ENCODE measurements at regions not wholly inside any gene's neighbourhood (a gene's known extent, or its start where the extent isn't known, plus 50 kb on each side); places are given as distances from the start of the nearest gene placed in this dataset.

DNA sequence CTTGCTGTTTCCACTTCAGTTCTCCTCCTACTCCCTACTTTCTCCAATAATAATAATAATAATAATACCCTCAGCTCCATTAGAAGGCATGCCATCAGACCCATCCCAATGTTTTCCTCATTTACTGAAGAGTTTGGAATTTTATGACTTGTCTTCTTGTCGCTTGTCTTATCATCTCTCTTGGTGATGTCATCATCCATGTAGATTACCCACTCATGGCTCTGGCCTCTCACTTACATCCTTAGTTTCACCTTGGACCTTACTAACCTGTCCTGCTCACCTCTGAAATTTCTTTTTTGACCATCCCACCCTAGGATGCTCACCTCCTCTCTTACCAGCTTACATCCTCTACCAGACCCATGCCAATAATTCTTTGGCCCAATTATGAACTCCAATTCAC is 329.3 kb downstream of the ACTL7B start:
- Histone ChIP-seq H3K27ac (ENCODE audit: low read depth, low read length) (no peak overlapping the region), H3K4me2 (ENCODE audit: low read length) (no peak overlapping the region), H3K79me2 (ENCODE audit: control insufficient read depth, low read length) (no peaks in the 10 kb centered on the region), H3K4me3 (ENCODE audit: low read length) (no peak overlapping the region), H3K9me3 (ENCODE audit: control insufficient read depth, insufficient read depth, low read length) (no peaks in the 10 kb centered on the region), H3F3A (ENCODE audit: control insufficient read depth, insufficient read depth) (no peaks in the 10 kb centered on the region), H3K4me1 (ENCODE audit: control insufficient read depth, low read length) (no peaks in the 10 kb centered on the region), H3K9me2 (replicated peaks; ENCODE audit: control insufficient read depth, low read length) (no peaks in the 10 kb centered on the region), H3K36me3 (ENCODE audit: control insufficient read depth, low read length) (no peaks in the 10 kb centered on the region), H3K27me3 (ENCODE audit: control insufficient read depth, low read length) (no peaks in the 10 kb centered on the region), H4K20me1 (ENCODE audit: control insufficient read depth, insufficient read depth, low read depth, low read length) (no peaks in the 10 kb centered on the region)
- TF ChIP-seq, protein P1, sequence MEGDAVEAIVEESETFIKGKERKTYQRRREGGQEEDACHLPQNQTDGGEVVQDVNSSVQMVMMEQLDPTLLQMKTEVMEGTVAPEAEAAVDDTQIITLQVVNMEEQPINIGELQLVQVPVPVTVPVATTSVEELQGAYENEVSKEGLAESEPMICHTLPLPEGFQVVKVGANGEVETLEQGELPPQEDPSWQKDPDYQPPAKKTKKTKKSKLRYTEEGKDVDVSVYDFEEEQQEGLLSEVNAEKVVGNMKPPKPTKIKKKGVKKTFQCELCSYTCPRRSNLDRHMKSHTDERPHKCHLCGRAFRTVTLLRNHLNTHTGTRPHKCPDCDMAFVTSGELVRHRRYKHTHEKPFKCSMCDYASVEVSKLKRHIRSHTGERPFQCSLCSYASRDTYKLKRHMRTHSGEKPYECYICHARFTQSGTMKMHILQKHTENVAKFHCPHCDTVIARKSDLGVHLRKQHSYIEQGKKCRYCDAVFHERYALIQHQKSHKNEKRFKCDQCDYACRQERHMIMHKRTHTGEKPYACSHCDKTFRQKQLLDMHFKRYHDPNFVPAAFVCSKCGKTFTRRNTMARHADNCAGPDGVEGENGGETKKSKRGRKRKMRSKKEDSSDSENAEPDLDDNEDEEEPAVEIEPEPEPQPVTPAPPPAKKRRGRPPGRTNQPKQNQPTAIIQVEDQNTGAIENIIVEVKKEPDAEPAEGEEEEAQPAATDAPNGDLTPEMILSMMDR (IDR thresholded peaks at IDR 0.05; ENCODE audit: low read depth, low read length, poor library complexity, severe bottlenecking) = no peak
- TF ChIP-seq EZH2phosphoT487 (IDR thresholded peaks at IDR 0.05; ENCODE audit: borderline replicate concordance, low read length) = no peak

DNA sequence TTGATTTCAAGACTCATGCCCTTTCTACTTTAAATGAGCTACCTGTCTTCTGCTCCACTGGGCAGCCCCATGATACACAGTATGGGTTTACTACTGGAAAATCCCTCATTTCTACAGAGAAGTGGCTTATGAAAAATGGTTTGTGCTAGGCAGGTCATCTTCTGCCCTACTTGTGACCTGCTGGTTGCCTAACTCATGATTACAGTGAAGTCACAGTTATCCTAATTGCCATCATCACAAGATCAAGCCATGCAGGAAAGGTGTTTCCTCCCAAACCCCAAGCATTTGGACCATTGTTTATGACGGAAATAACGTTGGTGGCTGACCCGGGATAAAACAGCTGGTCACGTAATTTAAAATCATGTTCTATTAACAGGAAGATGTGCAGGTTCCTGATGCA is 330.6 kb downstream of the ACTL7B start:
- H3K27me3 ChIP-seq (ENCODE audit: control insufficient read depth, low read length) = no peaks in the 10 kb centered on the region
- no peaks in the 10 kb centered on the region for H3K9me3 ChIP-seq (ENCODE audit: control insufficient read depth, insufficient read depth, low read length)
- no peak overlapping the region for H3K27ac ChIP-seq (ENCODE audit: low read depth, low read length)
- H3K4me2 ChIP-seq (ENCODE audit: low read length) = no peak overlapping the region
- H3K4me3 ChIP-seq (ENCODE audit: low read length) = no peak overlapping the region
- no peaks in the 10 kb centered on the region for H3K4me1 ChIP-seq (ENCODE audit: control insufficient read depth, low read length)
- H3K79me2 ChIP-seq (ENCODE audit: control insufficient read depth, low read length) = no peaks in the 10 kb centered on the region
- H3K9me2 ChIP-seq (replicated peaks; ENCODE audit: control insufficient read depth, low read length) = no peaks in the 10 kb centered on the region
- H3K36me3 ChIP-seq (ENCODE audit: control insufficient read depth, low read length) = no peaks in the 10 kb centered on the region
- H3F3A ChIP-seq (ENCODE audit: control insufficient read depth, insufficient read depth) = no peaks in the 10 kb centered on the region
- H4K20me1 ChIP-seq (ENCODE audit: control insufficient read depth, insufficient read depth, low read depth, low read length) = no peaks in the 10 kb centered on the region
- TF ChIP-seq, protein P1 (IDR thresholded peaks at IDR 0.05; ENCODE audit: low read depth, low read length, poor library complexity, severe bottlenecking) = no peak
- TF ChIP-seq EZH2phosphoT487 (IDR thresholded peaks at IDR 0.05; ENCODE audit: borderline replicate concordance, low read length) = no peak

DNA sequence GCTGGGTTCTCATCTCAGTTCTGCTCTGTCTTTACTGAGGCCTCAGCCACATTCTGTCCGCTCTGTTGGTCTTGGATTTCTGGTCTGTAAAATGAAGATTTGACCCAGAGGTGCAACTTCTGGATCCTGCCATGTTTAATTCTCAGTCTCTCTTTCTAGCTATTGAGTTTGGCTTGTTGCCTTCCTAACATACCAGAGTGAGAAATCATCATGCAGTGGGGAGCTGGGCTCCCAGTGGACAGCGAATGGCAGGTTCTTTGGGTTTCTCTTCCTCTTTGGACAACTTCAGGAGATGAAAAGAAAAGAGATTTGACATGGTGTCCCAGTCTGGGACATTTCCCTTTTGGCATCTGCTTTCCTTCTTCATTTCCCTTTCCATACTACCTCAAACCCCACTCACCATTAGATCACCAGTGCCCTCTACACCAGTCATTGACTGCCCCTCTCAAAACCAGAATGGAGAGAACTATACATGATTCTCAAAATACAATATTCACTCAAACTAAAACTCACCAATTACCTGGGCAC is 334.7 kb downstream of the ACTL7B start:
- Histone ChIP-seq H3K4me2 (ENCODE audit: low read length) (no peak overlapping the region), H3F3A (ENCODE audit: control insufficient read depth, insufficient read depth) (no peaks in the 10 kb centered on the region), H3K4me1 (ENCODE audit: control insufficient read depth, low read length) (no peaks in the 10 kb centered on the region), H3K9me3 (ENCODE audit: control insufficient read depth, insufficient read depth, low read length) (no peaks in the 10 kb centered on the region), H4K20me1 (ENCODE audit: control insufficient read depth, insufficient read depth, low read depth, low read length) (no peaks in the 10 kb centered on the region), H3K9me2 (replicated peaks; ENCODE audit: control insufficient read depth, low read length) (no peaks in the 10 kb centered on the region), H3K27ac (ENCODE audit: low read depth, low read length) (no peak overlapping the region), H3K4me3 (ENCODE audit: low read length) (no peak overlapping the region), H3K27me3 (ENCODE audit: control insufficient read depth, low read length) (no peaks in the 10 kb centered on the region), H3K36me3 (ENCODE audit: control insufficient read depth, low read length) (no peaks in the 10 kb centered on the region), H3K79me2 (ENCODE audit: control insufficient read depth, low read length) (no peaks in the 10 kb centered on the region)
- TF ChIP-seq, protein P1 (IDR thresholded peaks at IDR 0.05; ENCODE audit: low read depth, low read length, poor library complexity, severe bottlenecking) = no peak
- TF ChIP-seq EZH2phosphoT487 (IDR thresholded peaks at IDR 0.05; ENCODE audit: borderline replicate concordance, low read length) = no peak
